ENCODE measurements at regions not wholly inside any gene's neighbourhood (a gene's known extent, or its start where the extent isn't known, plus 50 kb on each side); places are given as distances from the start of the nearest gene placed in this dataset.

DNA sequence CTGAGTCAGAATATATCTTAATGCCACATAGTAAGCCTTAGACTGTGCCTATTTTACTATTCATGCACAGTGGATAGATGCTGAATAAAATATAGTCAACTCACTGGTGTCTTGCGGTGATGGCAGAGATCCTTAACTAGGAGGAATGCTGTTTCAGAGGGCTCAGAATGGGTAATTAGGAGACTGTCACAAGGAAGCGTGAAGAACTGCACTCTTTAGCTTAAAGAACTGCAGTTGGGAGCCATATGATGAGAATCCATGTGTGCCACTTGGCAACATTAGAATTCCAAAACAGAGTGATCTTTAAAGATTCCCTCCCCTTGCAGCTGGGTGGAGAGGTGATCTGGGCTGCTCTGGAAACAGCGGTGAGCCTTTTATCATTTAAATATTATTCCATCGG is 357.6 kb downstream of the MCTP2 start:
- Histone ChIP-seq H3K4me3 (ENCODE audit: low read length) (no peak overlapping the region), H3K27ac (ENCODE audit: low read length) (no peak overlapping the region), H4K20me1 (ENCODE audit: insufficient read depth, low read depth, low read length) (no peaks in the 10 kb centered on the region), H3K79me2 (ENCODE audit: low read length) (no peaks in the 10 kb centered on the region), H3K4me1 (ENCODE audit: low read length) (peaks cover 4% of the 10 kb centered on the region), H3K27me3 (ENCODE audit: low read length) (no peaks in the 10 kb centered on the region), H3K9ac (ENCODE audit: low read length) (no peak overlapping the region), H2AFZ (ENCODE audit: low read length) (no peak overlapping the region), H3K36me3 (ENCODE audit: insufficient read depth, low read length) (no peaks in the 10 kb centered on the region), H3K4me2 (ENCODE audit: low read depth, low read length, poor library complexity, severe bottlenecking) (no peak overlapping the region), H3K9me3 (ENCODE audit: low read length) (no peaks in the 10 kb centered on the region), H3K9me2 (replicated peaks; ENCODE audit: insufficient read depth, low read length) (no peaks in the 10 kb centered on the region)
- no peak for DNase-seq

DNA sequence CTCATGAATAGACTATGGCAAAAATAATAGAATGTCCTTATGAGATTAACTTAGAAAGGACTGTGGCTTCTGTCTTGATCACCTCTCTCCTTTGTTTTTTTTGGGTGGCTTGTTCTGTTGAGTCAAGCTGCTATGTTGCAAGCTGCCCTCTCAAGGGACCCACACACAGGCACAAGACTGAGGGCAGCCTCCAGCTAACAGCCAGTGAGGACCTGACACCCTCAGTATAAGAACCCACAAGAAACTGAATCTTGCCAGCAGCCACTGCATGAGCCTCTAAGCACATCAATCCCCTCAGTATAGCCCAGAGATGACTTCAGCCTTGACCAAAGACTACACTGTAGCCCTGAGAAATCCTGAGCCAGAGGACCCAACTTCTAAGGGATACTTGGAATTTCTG is 361.1 kb downstream of the MCTP2 start:
- Histone ChIP-seq H3K4me3 (ENCODE audit: low read length) (no peak overlapping the region), H3K4me1 (ENCODE audit: low read length) (no peaks in the 10 kb centered on the region), H4K20me1 (ENCODE audit: insufficient read depth, low read depth, low read length) (no peaks in the 10 kb centered on the region), H3K9me3 (ENCODE audit: low read length) (no peaks in the 10 kb centered on the region), H3K9ac (ENCODE audit: low read length) (no peak overlapping the region), H3K79me2 (ENCODE audit: low read length) (no peaks in the 10 kb centered on the region), H3K27ac (ENCODE audit: low read length) (no peak overlapping the region), H3K36me3 (ENCODE audit: insufficient read depth, low read length) (no peaks in the 10 kb centered on the region), H3K9me2 (replicated peaks; ENCODE audit: insufficient read depth, low read length) (no peaks in the 10 kb centered on the region), H2AFZ (ENCODE audit: low read length) (no peak overlapping the region), H3K27me3 (ENCODE audit: low read length) (no peaks in the 10 kb centered on the region), H3K4me2 (ENCODE audit: low read depth, low read length, poor library complexity, severe bottlenecking) (no peak overlapping the region)
- DNase-seq: no peak

DNA sequence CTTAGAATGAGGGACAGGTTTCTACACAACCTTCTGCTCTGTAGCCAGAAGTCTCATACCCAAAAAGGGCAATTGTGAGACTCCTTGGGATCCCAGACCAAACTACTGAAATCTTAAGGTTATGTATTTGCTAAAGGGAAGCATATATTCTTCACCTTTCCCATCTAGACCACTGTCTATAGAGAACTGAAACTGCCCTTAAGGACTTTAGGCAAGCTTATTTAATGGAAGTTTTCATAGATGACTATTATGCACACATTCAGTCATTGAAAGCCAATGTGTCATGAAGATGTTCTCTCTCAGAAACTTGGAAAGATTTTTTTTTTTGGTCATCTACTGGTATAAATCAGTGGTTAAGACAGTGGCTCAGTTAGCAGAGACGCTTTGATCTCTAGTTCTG is 365.3 kb downstream of the MCTP2 start:
- no peaks in the 10 kb centered on the region for H3K9me3 ChIP-seq (ENCODE audit: low read length)
- no peak overlapping the region for H3K27ac ChIP-seq (ENCODE audit: low read length)
- H3K4me3 ChIP-seq (ENCODE audit: low read length): no peak overlapping the region
- no peak overlapping the region for H2AFZ ChIP-seq (ENCODE audit: low read length)
- no peaks in the 10 kb centered on the region for H3K27me3 ChIP-seq (ENCODE audit: low read length)
- no peaks in the 10 kb centered on the region for H4K20me1 ChIP-seq (ENCODE audit: insufficient read depth, low read depth, low read length)
- DNase-seq: peak; percentile 39
- no peaks in the 10 kb centered on the region for H3K4me1 ChIP-seq (ENCODE audit: low read length)
- no peak overlapping the region for H3K9ac ChIP-seq (ENCODE audit: low read length)
- no peaks in the 10 kb centered on the region for H3K9me2 ChIP-seq (replicated peaks; ENCODE audit: insufficient read depth, low read length)
- no peaks in the 10 kb centered on the region for H3K79me2 ChIP-seq (ENCODE audit: low read length)
- H3K36me3 ChIP-seq (ENCODE audit: insufficient read depth, low read length): no peaks in the 10 kb centered on the region
- H3K4me2 ChIP-seq (ENCODE audit: low read depth, low read length, poor library complexity, severe bottlenecking): no peak overlapping the region

DNA sequence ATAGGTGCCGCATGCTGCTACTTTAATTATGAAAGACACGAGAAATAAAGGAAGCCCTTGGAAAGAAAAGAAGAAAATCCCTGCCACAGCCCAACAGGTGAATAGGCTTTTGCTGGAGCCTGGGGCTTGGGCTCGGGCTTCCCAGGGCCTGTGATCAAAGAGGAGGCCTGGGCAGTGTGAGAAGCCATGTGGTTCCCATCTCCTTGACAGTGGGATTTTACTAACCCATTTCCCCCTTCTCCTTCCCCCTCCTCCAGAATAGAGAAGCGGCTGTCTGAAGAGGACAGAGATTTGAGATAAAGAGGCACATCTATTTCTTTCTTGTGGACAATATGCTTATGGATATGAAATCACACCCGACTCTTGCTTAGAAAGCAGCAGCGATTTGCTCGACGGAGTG is 369.1 kb downstream of the MCTP2 start:
- H3K9me3 ChIP-seq (ENCODE audit: low read length): no peaks in the 10 kb centered on the region
- no peak overlapping the region for H2AFZ ChIP-seq (ENCODE audit: low read length)
- no peaks in the 10 kb centered on the region for H3K9me2 ChIP-seq (replicated peaks; ENCODE audit: insufficient read depth, low read length)
- H3K27me3 ChIP-seq (ENCODE audit: low read length): no peaks in the 10 kb centered on the region
- DNase-seq: no peak
- H3K4me3 ChIP-seq (ENCODE audit: low read length): no peak overlapping the region
- H3K4me1 ChIP-seq (ENCODE audit: low read length): no peaks in the 10 kb centered on the region
- H3K36me3 ChIP-seq (ENCODE audit: insufficient read depth, low read length): no peaks in the 10 kb centered on the region
- no peaks in the 10 kb centered on the region for H4K20me1 ChIP-seq (ENCODE audit: insufficient read depth, low read depth, low read length)
- H3K9ac ChIP-seq (ENCODE audit: low read length): no peak overlapping the region
- no peak overlapping the region for H3K27ac ChIP-seq (ENCODE audit: low read length)
- no peaks in the 10 kb centered on the region for H3K79me2 ChIP-seq (ENCODE audit: low read length)
- no peak overlapping the region for H3K4me2 ChIP-seq (ENCODE audit: low read depth, low read length, poor library complexity, severe bottlenecking)

DNA sequence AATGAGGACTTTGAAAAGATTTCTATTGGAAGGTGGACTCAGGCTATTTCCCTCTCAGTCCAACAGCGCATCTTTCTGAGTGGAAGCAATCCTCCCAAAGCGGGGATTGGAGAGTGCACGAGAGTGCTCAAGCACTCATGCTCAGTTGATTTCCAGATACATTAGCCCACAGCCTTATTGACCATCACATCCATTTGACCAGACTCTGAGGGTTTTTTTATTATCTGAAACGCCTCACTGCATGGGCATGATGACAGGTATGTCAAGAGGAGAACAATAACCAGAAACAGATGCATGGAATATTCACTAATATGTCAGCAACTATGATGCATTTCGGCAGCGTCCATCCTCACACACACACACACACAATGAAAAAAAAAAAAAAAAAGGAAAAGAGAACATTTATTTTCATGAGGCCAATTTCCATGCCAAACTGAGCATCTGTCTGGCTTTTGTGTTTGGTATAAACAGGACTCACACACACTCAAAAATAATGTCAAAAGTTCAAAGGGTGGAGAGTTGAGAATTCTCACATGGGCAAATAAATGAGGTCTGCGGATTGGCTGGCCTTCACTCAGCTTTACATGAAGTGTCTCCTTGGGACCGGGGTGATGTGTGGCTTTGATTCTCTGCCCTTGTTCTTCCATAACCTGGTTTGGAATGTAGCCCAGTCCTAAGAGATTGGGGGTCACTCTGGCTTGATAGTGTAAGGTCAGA is 371.6 kb downstream of the MCTP2 start:
- no peaks in the 10 kb centered on the region for H3K79me2 ChIP-seq (ENCODE audit: low read length)
- H2AFZ ChIP-seq (ENCODE audit: low read length): no peak overlapping the region
- H3K9me2 ChIP-seq (replicated peaks; ENCODE audit: insufficient read depth, low read length): no peaks in the 10 kb centered on the region
- H3K9ac ChIP-seq (ENCODE audit: low read length): no peak overlapping the region
- no peak overlapping the region for H3K4me3 ChIP-seq (ENCODE audit: low read length)
- no peaks in the 10 kb centered on the region for H3K36me3 ChIP-seq (ENCODE audit: insufficient read depth, low read length)
- H3K4me1 ChIP-seq (ENCODE audit: low read length): no peaks in the 10 kb centered on the region
- H3K4me2 ChIP-seq (ENCODE audit: low read depth, low read length, poor library complexity, severe bottlenecking): no peak overlapping the region
- H4K20me1 ChIP-seq (ENCODE audit: insufficient read depth, low read depth, low read length): no peaks in the 10 kb centered on the region
- no peaks in the 10 kb centered on the region for H3K9me3 ChIP-seq (ENCODE audit: low read length)
- H3K27me3 ChIP-seq (ENCODE audit: low read length): no peaks in the 10 kb centered on the region
- no peak for DNase-seq
- no peak overlapping the region for H3K27ac ChIP-seq (ENCODE audit: low read length)

DNA sequence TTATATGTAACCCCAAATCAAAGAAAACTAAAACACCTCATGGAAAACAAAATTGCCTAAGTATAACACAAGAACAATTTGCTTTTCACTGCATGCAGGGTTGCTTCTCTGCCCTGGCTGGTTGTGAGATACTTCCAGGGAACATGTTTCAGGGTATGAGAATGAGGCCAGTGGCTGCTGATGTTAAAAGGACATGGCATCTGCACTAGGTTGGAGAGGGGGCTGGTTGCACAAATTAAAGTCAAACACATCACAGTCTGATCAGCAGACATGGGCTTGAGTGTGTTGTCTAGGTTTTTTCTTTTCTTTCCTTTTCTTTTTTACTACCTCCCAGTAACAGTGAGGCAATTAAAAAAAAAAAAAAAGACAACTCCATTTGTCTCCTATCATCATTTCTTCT is 374.9 kb downstream of the MCTP2 start:
- Histone ChIP-seq H3K4me1 (ENCODE audit: low read length) (no peaks in the 10 kb centered on the region), H2AFZ (ENCODE audit: low read length) (no peak overlapping the region), H4K20me1 (ENCODE audit: insufficient read depth, low read depth, low read length) (no peaks in the 10 kb centered on the region), H3K9ac (ENCODE audit: low read length) (no peak overlapping the region), H3K4me2 (ENCODE audit: low read depth, low read length, poor library complexity, severe bottlenecking) (no peak overlapping the region), H3K9me2 (replicated peaks; ENCODE audit: insufficient read depth, low read length) (no peaks in the 10 kb centered on the region), H3K27ac (ENCODE audit: low read length) (no peak overlapping the region), H3K36me3 (ENCODE audit: insufficient read depth, low read length) (no peaks in the 10 kb centered on the region), H3K4me3 (ENCODE audit: low read length) (no peak overlapping the region), H3K9me3 (ENCODE audit: low read length) (no peaks in the 10 kb centered on the region), H3K79me2 (ENCODE audit: low read length) (no peaks in the 10 kb centered on the region), H3K27me3 (ENCODE audit: low read length) (no peaks in the 10 kb centered on the region)
- DNase-seq: no peak

DNA sequence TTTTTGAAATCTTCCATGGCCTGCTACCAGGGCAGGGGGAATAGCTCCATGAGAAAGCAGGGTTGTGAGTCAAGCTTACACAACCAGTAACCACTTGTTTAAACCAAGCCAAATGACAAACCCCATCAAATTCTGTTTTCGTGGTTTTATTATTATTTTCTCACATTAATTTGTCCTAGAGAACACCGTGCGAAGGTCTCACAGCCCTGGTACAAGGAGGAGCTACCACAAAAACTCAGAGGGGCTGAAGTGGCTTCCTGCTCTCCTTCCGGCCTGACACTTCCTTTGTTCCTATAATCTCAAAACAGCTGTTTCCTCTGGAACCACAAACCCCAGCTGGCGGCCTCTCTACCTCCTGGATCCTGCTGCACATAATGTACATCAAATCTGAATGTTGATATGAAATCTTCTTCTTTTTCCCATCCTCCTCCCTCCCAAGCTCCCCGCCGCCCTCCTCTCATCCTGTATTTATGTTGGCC is 375.9 kb downstream of the MCTP2 start:
- no peak for DNase-seq
- no peaks in the 10 kb centered on the region for H4K20me1 ChIP-seq (ENCODE audit: insufficient read depth, low read depth, low read length)
- H3K36me3 ChIP-seq (ENCODE audit: insufficient read depth, low read length): no peaks in the 10 kb centered on the region
- H3K4me3 ChIP-seq (ENCODE audit: low read length): no peak overlapping the region
- no peak overlapping the region for H3K9ac ChIP-seq (ENCODE audit: low read length)
- no peaks in the 10 kb centered on the region for H3K4me1 ChIP-seq (ENCODE audit: low read length)
- H3K27ac ChIP-seq (ENCODE audit: low read length): no peak overlapping the region
- H3K9me3 ChIP-seq (ENCODE audit: low read length): no peaks in the 10 kb centered on the region
- no peaks in the 10 kb centered on the region for H3K9me2 ChIP-seq (replicated peaks; ENCODE audit: insufficient read depth, low read length)
- no peaks in the 10 kb centered on the region for H3K27me3 ChIP-seq (ENCODE audit: low read length)
- H2AFZ ChIP-seq (ENCODE audit: low read length): no peak overlapping the region
- no peak overlapping the region for H3K4me2 ChIP-seq (ENCODE audit: low read depth, low read length, poor library complexity, severe bottlenecking)
- no peaks in the 10 kb centered on the region for H3K79me2 ChIP-seq (ENCODE audit: low read length)

DNA sequence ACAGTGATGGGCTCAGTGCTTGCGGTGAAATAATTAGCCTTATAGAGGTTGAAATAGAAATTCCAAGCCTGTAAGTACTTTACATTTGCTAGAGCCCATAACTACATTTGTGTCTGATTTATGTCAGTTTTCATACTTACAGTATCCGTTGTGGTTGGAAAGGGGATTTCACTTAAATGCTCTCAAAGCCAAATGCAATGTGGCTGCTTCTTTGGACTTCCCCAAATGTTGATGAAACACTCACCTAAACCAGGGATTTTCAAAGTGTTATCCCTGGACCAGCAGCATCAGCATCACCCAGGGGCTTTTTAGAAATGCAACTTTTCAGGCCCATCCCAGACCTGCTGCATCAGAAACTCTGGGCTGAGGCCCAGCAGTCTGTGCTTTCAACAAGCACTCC is 378.7 kb downstream of the MCTP2 start:
- no peaks in the 10 kb centered on the region for H4K20me1 ChIP-seq (ENCODE audit: insufficient read depth, low read depth, low read length)
- H3K79me2 ChIP-seq (ENCODE audit: low read length): no peaks in the 10 kb centered on the region
- no peak overlapping the region for H3K9ac ChIP-seq (ENCODE audit: low read length)
- H3K27me3 ChIP-seq (ENCODE audit: low read length): no peaks in the 10 kb centered on the region
- H2AFZ ChIP-seq (ENCODE audit: low read length): no peak overlapping the region
- no peaks in the 10 kb centered on the region for H3K9me3 ChIP-seq (ENCODE audit: low read length)
- H3K9me2 ChIP-seq (replicated peaks; ENCODE audit: insufficient read depth, low read length): no peaks in the 10 kb centered on the region
- H3K4me2 ChIP-seq (ENCODE audit: low read depth, low read length, poor library complexity, severe bottlenecking): no peak overlapping the region
- no peaks in the 10 kb centered on the region for H3K4me1 ChIP-seq (ENCODE audit: low read length)
- H3K36me3 ChIP-seq (ENCODE audit: insufficient read depth, low read length): no peaks in the 10 kb centered on the region
- H3K4me3 ChIP-seq (ENCODE audit: low read length): no peak overlapping the region
- no peak for DNase-seq
- H3K27ac ChIP-seq (ENCODE audit: low read length): no peak overlapping the region

Measured in Karpas-422 (cell line).